CD4-positive, alpha-beta T cell (primary cell): ENCODE measurements at regions not wholly inside any gene's neighbourhood (a gene's known extent, or its start where the extent isn't known, plus 50 kb on each side); places are given as distances from the start of the nearest gene placed in this dataset.
"Not testable (repeated sequence)": the region's sequence is repeated elsewhere in the genome, so short reads cannot be mapped to it uniquely, and the experiment has no call there.

Experiments used
- ATAC-seq: fragments of 200-7000 bp; cut with Tn5 transposase; one replicate; pipeline ENCODE4 v1.10.0; 2022; ENCODE audit warnings: mild to moderate bottlenecking; ENCODE audit not compliant: poor library complexity
- CTCF ChIA-PET: fragments of 350-600 bp; sonication (Branson Sonifier 250); formaldehyde crosslinking; loops from one replicate; lab custom pipeline; 2021; ENCODE audit warnings: antibody characterized with exemption, inconsistent platforms; lab: Charles Lee
- POLR2A ChIA-PET: fragments of 350-600 bp; sonication (Branson Sonifier 250); formaldehyde crosslinking; loops from one replicate; lab custom pipeline; 2021; ENCODE audit warnings: antibody characterized with exemption, inconsistent platforms; lab: Charles Lee
- DNase-seq, 14 experiments: peaks; one replicate each; pipeline ENCODE4 v3.0.0-alpha.2; 2013 to 2020; ENCODE audit warnings: mixed read lengths in 2 of 14
- H3K27ac ChIP-seq, 2 donors: one replicate each; pipeline versions ENCODE4 v1.5.1 to v1.7.0; 2013; ENCODE audit warnings: low read length in 2 of 2, low read depth in 1 of 2, mild to moderate bottlenecking in 1 of 2
- H3K27me3 ChIP-seq, 2 experiments: 1 replicate in 1 of 2; 2 replicates in 1 of 2; pipeline versions ENCODE4 v1.6.1 to v1.7.0; 2013; ENCODE audit warnings: low read length in 2 of 2, control low read depth in 1 of 2, mild to moderate bottlenecking in 1 of 2, moderate library complexity in 1 of 2; ENCODE audit not compliant: insufficient read depth in 2 of 2, control insufficient read depth in 1 of 2
- H3K36me3 ChIP-seq: one replicate; pipeline ENCODE4 v1.6.1; 2013; ENCODE audit warnings: low read length, control low read depth; ENCODE audit not compliant: insufficient read depth
- H3K4me1 ChIP-seq: one replicate; pipeline ENCODE4 v1.6.1; 2013; ENCODE audit warnings: low read length, control low read depth; ENCODE audit not compliant: insufficient read depth
- H3K4me3 ChIP-seq: one replicate; pipeline ENCODE4 v1.5.1; 2013; ENCODE audit warnings: mild to moderate bottlenecking, low read length, moderate library complexity
- H3K9me3 ChIP-seq, 2 experiments: 1 replicate in 1 of 2; 2 replicates in 1 of 2; pipeline versions ENCODE4 v1.6.1 to v1.7.0; 2013; ENCODE audit warnings: low read length in 2 of 2, mild to moderate bottlenecking in 2 of 2, control low read depth in 1 of 2, moderate library complexity in 1 of 2; ENCODE audit not compliant: control insufficient read depth in 1 of 2, insufficient read depth in 1 of 2
- H3K27ac Mint-ChIP-seq: one replicate; pipeline ENCODE4 v1.8.0; 2020; ENCODE audit warnings: mixed read lengths
- H3K27me3 Mint-ChIP-seq: one replicate; pipeline ENCODE4 v1.8.0; 2021; ENCODE audit warnings: mixed read lengths
- H3K36me3 Mint-ChIP-seq: one replicate; pipeline ENCODE4 v1.8.0; 2021; ENCODE audit warnings: low read depth, mixed read lengths
- H3K4me1 Mint-ChIP-seq: one replicate; pipeline ENCODE4 v1.8.0; 2021; ENCODE audit warnings: low read depth, mixed read lengths
- H3K4me3 Mint-ChIP-seq: one replicate; pipeline ENCODE4 v1.8.0; 2020; ENCODE audit warnings: mild to moderate bottlenecking, mixed read lengths
- H3K9me3 Mint-ChIP-seq: one replicate; pipeline ENCODE4 v1.8.0; 2020; ENCODE audit warnings: mixed read lengths
- intact Hi-C, 2 experiments: fragments of 100-400 bp; cut with DNase I in 1 of 2; cut with micrococcal nuclease in 1 of 2; formaldehyde crosslinking; loops; one replicate each; pipeline versions ENCODE4 v1.15.1 to v1.9.0; 2023 to 2025; cut with DNase I, micrococcal nuclease
- TF ChIP-seq, protein P1 (sequence below): fragments of 200-600 bp; IDR thresholded peaks from one replicate; pipeline ENCODE4 v1.8.0; 2022; ENCODE audit warnings: antibody characterized with exemption, mild to moderate bottlenecking

- no peak overlapping the region for H3K27ac Mint-ChIP-seq
- H3K4me1 Mint-ChIP-seq: no peaks in the 10 kb centered on the region
- intact Hi-C loops: no loop called here
- Histone ChIP-seq H3K27ac (no peak overlapping the region), H3K9me3 (no peaks in the 10 kb centered on the region), H3K4me3 (no peak overlapping the region), H3K36me3 (no peaks in the 10 kb centered on the region), H3K27me3 (no peaks in the 10 kb centered on the region), H3K4me1 (no peaks in the 10 kb centered on the region)
- no peak for ATAC-seq
- no peaks in the 10 kb centered on the region for H3K9me3 Mint-ChIP-seq
- DNase-seq: no peak
- H3K36me3 Mint-ChIP-seq: no peaks in the 10 kb centered on the region
- H3K27me3 Mint-ChIP-seq: no peaks in the 10 kb centered on the region
- TF ChIP-seq, protein P1, sequence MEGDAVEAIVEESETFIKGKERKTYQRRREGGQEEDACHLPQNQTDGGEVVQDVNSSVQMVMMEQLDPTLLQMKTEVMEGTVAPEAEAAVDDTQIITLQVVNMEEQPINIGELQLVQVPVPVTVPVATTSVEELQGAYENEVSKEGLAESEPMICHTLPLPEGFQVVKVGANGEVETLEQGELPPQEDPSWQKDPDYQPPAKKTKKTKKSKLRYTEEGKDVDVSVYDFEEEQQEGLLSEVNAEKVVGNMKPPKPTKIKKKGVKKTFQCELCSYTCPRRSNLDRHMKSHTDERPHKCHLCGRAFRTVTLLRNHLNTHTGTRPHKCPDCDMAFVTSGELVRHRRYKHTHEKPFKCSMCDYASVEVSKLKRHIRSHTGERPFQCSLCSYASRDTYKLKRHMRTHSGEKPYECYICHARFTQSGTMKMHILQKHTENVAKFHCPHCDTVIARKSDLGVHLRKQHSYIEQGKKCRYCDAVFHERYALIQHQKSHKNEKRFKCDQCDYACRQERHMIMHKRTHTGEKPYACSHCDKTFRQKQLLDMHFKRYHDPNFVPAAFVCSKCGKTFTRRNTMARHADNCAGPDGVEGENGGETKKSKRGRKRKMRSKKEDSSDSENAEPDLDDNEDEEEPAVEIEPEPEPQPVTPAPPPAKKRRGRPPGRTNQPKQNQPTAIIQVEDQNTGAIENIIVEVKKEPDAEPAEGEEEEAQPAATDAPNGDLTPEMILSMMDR: no peak
- H3K4me3 Mint-ChIP-seq: no peak overlapping the region
- CTCF ChIA-PET: no interaction called here
- POLR2A ChIA-PET: no interaction called here
Measured at GRCh38 chr21:14010729-14011128, 200.0 kb downstream of the LIPI start.

DNA sequence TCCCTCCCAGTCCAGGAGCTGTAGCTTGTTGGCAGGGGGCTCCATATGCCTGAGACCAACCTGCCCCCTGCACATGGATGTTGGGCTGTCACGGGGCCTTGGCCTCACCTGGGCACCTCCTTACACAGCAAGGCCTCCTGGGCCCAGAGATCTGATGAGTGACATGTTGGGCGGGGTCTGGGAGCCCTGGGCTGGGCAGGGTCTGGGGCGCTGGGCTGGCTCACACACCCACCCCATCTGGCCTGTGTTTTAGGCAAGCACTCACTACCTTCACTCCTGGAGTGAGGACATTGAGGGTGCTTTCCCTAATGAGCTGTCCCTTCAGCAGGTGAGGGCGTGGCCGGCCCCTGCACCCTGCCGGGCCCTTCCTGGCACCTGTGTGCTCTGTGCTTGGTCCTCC lies 200.8 kb downstream of the LIPI start:
- intact Hi-C loops, H3K36me3 Mint-ChIP-seq, ATAC-seq, DNase-seq, H3K9me3 ChIP-seq, H3K36me3 ChIP-seq, H3K27ac ChIP-seq, H3K4me1 Mint-ChIP-seq, H3K4me1 ChIP-seq, H3K4me3 ChIP-seq, POLR2A ChIA-PET, H3K27me3 Mint-ChIP-seq, H3K9me3 Mint-ChIP-seq, CTCF ChIA-PET, H3K27me3 ChIP-seq, H3K27ac Mint-ChIP-seq, H3K4me3 Mint-ChIP-seq: not testable (repeated sequence)

DNA sequence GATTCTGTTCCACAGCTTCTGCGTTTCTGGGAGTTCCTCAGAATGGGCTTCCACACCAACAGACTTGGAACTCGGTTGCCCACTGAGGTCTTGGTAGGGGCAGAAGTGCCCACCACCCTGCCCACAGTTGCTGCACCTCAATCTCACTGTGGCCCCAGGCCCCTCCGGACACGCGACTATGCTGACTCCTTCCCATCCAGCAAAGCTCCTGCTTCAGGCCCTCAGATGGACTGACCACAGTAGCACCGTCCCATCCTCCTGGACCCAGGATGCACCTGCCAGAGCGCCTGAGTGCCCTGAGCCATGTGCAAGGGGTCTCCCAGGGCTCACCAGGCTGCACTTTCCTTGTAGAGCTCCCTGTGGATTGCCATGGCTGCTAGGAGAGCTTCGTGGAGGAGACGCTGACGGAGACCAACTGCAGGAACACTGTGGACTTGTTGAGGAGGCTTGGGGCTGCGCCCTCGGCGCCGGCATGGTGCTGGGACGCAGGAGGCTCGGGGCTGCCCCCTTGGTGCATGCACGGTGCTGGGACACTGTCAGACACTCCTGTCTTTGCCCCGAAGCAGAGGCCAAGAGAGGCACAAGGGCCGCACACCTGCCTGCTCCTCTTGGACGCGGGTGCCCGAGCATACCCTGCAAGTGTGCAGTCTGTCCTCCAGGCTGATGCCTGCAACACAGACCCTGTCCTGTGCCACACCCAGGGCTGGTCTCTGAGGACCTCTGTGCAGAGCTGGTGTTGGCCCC lies 201.3 kb downstream of the LIPI start:
- H3K36me3 ChIP-seq, H3K27ac Mint-ChIP-seq, H3K4me1 Mint-ChIP-seq, H3K4me1 ChIP-seq, DNase-seq, H3K4me3 ChIP-seq, H3K36me3 Mint-ChIP-seq, POLR2A ChIA-PET, intact Hi-C loops, H3K9me3 ChIP-seq, ATAC-seq, CTCF ChIA-PET, H3K9me3 Mint-ChIP-seq, H3K27me3 ChIP-seq, H3K27me3 Mint-ChIP-seq, H3K27ac ChIP-seq, H3K4me3 Mint-ChIP-seq: not testable (repeated sequence)

DNA sequence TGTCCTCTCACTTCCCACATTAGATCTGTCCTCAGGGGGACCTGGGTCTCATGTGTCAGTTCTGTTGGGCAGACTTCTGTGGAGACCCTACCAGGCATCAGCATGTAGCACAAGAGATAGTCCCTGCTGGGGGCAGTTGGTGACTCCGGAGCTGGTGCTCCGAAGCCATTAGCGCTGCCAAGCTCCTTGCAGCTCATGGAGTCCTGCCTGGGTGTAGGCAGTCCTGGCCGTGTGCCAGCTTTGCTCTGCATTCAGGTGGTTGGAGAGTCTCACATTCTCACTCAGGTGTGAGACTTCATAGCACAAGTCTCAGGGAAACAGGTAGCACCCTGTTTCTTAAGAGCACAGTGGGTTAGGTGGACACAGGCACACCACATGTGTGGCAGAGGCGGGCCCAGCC lies 202.3 kb downstream of the LIPI start:
- POLR2A ChIA-PET, ATAC-seq: not testable (repeated sequence)

GRCh38 chr21:14008006-14008405 lies 202.7 kb downstream of the LIPI start:
- CTCF ChIA-PET, H3K4me1 ChIP-seq, H3K9me3 ChIP-seq, POLR2A ChIA-PET, ATAC-seq, intact Hi-C loops, H3K27me3 ChIP-seq, H3K27ac Mint-ChIP-seq, DNase-seq, H3K4me3 ChIP-seq, H3K36me3 Mint-ChIP-seq, H3K4me1 Mint-ChIP-seq, H3K36me3 ChIP-seq, H3K27ac ChIP-seq, H3K27me3 Mint-ChIP-seq, H3K4me3 Mint-ChIP-seq, H3K9me3 Mint-ChIP-seq: not testable (repeated sequence)

More for the DNA sequence above, 202.3 kb downstream of the LIPI start:
- H3K27ac ChIP-seq, DNase-seq, H3K36me3 Mint-ChIP-seq, H3K27me3 Mint-ChIP-seq, CTCF ChIA-PET, H3K4me3 ChIP-seq, H3K36me3 ChIP-seq, intact Hi-C loops, H3K27me3 ChIP-seq, H3K4me3 Mint-ChIP-seq, H3K27ac Mint-ChIP-seq, H3K9me3 ChIP-seq, H3K4me1 Mint-ChIP-seq, H3K4me1 ChIP-seq, H3K9me3 Mint-ChIP-seq: not testable (repeated sequence)

- H3K4me3 Mint-ChIP-seq, intact Hi-C loops, H3K27ac Mint-ChIP-seq, H3K27ac ChIP-seq, H3K4me1 Mint-ChIP-seq, H3K27me3 ChIP-seq, H3K36me3 ChIP-seq, H3K4me3 ChIP-seq, H3K36me3 Mint-ChIP-seq, POLR2A ChIA-PET, H3K27me3 Mint-ChIP-seq, H3K9me3 ChIP-seq, DNase-seq, H3K4me1 ChIP-seq, CTCF ChIA-PET, H3K9me3 Mint-ChIP-seq, ATAC-seq: not testable (repeated sequence)
Measured at GRCh38 chr21:14006144-14006543, 204.6 kb downstream of the LIPI start.
